ENCODE measurements at regions not wholly inside any gene's neighbourhood (a gene's known extent, or its start where the extent isn't known, plus 50 kb on each side); places are given as distances from the start of the nearest gene placed in this dataset.

DNA sequence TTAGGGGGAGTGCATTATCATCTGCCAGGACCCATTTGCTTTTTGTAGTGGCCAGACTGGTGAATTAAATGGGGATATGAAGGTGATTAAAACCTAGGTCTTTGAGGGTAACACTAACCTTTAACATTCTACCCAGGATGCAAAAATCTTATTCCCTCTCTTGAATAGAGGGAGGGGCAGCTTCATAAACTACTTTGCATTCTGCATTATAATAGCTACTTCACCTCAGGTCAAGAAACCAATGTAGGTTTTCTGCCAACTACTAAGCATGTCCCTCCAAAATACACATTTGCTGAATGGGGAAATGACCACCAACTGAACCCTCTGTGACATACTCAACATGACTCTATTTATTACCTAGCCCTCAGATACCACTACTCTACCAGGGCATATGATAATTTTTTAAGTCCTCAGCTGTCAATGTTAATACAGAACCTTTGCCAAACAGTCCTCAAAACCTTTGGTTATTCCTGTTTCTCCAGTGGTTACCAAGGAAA lies 477.6 kb upstream of the CD180 start:
- H3K27me3 ChIP-seq, result no peaks in the 10 kb centered on the region
- no peak overlapping the region for H3K4me3 ChIP-seq
- DNase-seq, result no peak
- no peaks in the 10 kb centered on the region for H3K9me3 ChIP-seq
- no peaks in the 10 kb centered on the region for H3K36me3 ChIP-seq

DNA sequence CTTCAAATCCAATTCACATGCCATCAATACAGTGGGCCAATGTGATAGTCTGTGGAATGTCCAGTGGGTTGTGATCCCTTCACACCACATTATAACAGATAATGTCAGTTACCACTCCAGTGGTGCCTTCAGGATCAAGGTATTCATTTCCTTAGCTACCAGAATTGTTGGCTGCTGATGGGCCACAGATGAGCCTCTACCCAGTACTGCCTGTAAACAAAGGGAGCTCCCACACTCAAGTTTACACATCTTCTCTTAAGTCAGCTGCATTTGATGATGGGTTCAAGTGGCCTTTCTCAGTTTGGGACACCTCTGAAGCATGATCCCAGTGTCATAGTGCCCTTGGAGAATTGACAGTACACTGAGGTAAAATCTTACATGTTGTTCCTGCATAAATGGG lies 477.0 kb upstream of the CD180 start:
- DNase-seq, result no peak
- Histone ChIP-seq H3K27me3 (no peaks in the 10 kb centered on the region), H3K36me3 (no peaks in the 10 kb centered on the region), H3K4me3 (no peak overlapping the region), H3K9me3 (no peaks in the 10 kb centered on the region)

DNA sequence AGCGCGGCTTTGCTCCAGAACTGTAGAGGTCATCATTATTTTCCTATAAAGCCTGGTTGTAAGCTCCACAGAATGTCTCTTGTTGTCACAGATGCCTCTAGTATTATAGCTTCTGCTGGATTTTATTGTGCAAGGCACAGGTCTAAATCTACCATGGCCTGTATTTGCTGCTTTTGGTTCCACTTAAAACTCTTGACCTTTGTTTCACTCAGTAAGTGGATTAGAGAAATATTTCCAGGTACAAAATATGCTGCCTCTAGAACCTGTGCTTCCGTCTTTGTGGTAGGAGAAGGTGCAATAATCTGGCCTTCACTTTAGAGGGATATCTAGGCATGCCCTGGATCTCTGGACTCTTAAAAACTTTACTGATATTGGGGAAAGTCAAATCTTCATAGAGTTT lies 476.6 kb upstream of the CD180 start:
- DNase-seq, result no peak
- Histone ChIP-seq H3K36me3 (no peaks in the 10 kb centered on the region), H3K4me3 (no peak overlapping the region), H3K9me3 (no peaks in the 10 kb centered on the region), H3K27me3 (no peaks in the 10 kb centered on the region)

DNA sequence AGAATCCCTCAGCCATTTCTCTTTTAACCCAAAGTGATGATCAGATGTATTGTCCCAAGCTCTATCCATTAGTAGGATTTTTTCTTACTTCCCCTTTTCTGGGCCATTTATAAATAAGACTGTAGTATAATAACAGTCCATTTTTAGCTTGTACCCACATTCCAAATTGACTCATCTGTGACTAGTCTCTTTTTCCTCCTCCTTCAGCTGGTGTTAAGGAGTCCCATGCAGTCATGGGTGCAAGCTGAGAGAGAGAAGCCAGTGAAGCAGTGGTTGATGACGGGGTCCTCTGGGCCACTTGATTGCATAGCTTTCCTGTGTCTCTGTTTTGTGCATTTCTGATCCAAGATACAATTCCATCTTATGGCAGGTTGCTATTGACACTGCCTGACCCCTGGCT lies 476.0 kb upstream of the CD180 start:
- no peaks in the 10 kb centered on the region for H3K27me3 ChIP-seq
- DNase-seq, result no peak
- no peaks in the 10 kb centered on the region for H3K36me3 ChIP-seq
- H3K9me3 ChIP-seq, result no peaks in the 10 kb centered on the region
- H3K4me3 ChIP-seq, result no peak overlapping the region

DNA sequence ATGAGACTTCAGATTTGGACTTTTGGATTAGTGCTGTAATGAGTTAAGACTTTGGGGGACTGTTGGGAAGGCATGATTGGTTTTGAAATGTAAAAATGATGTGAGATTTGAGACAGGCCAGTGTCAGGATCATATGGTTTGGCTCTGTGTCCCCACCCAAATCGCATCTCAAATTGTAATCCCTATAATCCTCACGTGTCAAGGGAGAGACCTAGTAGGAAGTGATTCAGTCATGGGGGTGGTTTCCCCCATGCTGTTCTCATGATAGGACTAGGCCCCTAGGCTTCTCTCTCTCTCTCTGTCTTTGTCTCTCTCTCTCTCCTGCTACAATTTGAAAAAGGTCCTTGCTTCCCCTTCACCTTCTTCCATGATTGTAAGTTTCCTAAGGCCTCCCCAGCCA lies 473.3 kb upstream of the CD180 start:
- H3K27me3 ChIP-seq, result no peaks in the 10 kb centered on the region
- DNase-seq, result no peak
- no peak overlapping the region for H3K4me3 ChIP-seq
- H3K36me3 ChIP-seq, result no peaks in the 10 kb centered on the region
- peaks cover 2% of the 10 kb centered on the region; the same call in 1 of the 2 replicates for H3K9me3 ChIP-seq

DNA sequence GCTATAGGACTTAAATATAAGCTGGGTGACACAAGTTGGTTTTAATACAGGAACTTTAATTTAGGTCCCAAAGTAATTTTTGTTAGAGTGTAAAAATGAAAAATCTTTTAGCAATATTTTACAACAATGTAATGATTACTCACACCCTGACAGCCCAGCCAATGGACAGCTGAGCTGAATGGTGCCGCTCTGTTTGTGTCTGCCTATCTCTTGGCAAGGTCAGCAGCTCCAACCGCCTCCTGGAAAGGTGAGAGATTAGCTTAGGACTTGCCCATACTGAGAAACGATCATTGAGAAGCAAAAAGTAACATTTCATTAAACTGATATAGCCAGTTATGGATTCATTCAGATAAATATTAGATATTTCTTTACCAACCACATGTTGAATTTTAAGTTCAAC lies 463.6 kb upstream of the CD180 start:
- H3K9me3 ChIP-seq, result no peaks in the 10 kb centered on the region
- no peaks in the 10 kb centered on the region for H3K27me3 ChIP-seq
- DNase-seq, result no peak
- no peaks in the 10 kb centered on the region for H3K36me3 ChIP-seq
- H3K4me3 ChIP-seq, result no peak overlapping the region

DNA sequence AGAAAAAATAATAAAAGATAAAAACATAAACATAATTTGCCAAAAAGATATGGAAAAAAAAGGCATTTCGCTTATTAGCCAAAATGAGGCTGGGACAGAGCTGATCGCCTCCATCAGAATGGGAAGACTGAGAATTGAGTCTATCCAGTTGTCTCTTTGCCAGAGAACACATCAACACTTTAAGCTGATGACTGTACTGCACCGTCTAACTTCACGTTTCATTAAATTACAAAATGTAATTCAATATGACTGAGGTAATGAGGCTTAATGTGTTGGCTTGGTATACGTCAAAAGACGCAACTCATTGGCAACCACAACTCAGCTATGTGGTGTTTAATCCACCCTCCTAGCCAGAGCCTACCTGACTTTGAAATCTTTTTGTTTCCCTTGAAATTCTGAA lies 462.7 kb upstream of the CD180 start:
- DNase-seq, result no peak
- Histone ChIP-seq H3K36me3 (no peaks in the 10 kb centered on the region), H3K27me3 (no peaks in the 10 kb centered on the region), H3K9me3 (no peaks in the 10 kb centered on the region), H3K4me3 (no peak overlapping the region)

DNA sequence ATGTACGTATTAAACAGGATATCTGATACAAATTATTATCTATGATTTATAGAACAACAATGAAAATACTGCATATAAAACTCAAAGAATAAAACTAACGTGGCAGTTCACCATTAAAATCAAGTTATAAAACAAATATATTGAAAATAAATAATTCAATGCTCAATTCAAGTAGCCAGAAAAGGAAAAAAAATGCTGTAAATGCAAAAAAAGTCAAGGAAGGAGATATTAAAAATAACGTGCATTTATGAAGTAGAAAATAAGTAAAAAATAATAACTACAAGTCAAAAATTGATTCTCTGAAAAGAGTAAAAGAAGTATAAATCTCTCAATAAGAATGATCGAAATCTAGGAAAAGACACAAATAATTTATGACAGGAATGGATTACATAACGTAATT lies 460.5 kb upstream of the CD180 start:
- H3K36me3 ChIP-seq, result no peaks in the 10 kb centered on the region
- H3K27me3 ChIP-seq, result no peaks in the 10 kb centered on the region
- no peak for DNase-seq
- no peak overlapping the region for H3K4me3 ChIP-seq
- no peaks in the 10 kb centered on the region for H3K9me3 ChIP-seq

DNA sequence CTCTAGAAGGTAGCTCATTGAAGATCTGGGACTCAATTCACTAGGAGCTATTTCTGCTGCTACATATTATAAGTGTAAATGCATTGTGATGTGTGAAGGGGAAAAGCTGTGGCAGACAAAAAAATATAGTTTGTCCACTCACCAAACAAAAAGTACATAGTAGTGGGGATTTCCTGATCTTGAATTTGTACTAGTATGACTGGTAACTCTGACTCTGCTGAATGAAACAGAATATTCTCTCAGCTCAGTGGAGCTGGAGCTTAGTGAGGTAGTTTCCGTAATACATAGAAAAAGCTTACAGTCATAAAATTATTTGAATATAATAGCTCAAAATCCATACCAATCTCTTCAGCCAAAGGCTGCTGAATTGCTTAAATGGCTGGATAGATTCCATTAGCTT lies 455.6 kb upstream of the CD180 start:
- Histone ChIP-seq H3K27me3 (no peaks in the 10 kb centered on the region), H3K4me3 (no peak overlapping the region), H3K36me3 (no peaks in the 10 kb centered on the region), H3K9me3 (no peaks in the 10 kb centered on the region)
- DNase-seq, result no peak

DNA sequence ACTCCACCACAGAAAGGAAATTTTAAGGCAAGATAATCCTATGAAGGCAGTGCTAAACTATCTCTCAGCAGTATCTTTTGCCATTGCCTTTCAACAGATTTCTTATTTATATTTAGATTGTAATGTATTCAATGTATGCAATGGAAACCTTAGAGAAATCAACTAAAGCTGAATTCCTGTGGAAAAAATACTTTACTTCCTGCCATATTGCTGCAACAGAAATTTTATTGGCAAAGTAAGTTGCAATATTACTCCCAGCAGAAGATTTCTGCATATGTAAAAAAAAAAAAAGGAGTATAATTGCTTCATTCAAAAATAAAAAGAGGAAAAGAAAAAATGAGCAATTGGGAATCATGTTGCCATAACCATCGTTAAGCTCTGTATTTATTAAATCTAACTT lies 454.6 kb upstream of the CD180 start:
- H3K27me3 ChIP-seq, result no peaks in the 10 kb centered on the region
- H3K9me3 ChIP-seq, result no peaks in the 10 kb centered on the region
- no peaks in the 10 kb centered on the region for H3K36me3 ChIP-seq
- no peak for DNase-seq
- H3K4me3 ChIP-seq, result no peak overlapping the region

DNA sequence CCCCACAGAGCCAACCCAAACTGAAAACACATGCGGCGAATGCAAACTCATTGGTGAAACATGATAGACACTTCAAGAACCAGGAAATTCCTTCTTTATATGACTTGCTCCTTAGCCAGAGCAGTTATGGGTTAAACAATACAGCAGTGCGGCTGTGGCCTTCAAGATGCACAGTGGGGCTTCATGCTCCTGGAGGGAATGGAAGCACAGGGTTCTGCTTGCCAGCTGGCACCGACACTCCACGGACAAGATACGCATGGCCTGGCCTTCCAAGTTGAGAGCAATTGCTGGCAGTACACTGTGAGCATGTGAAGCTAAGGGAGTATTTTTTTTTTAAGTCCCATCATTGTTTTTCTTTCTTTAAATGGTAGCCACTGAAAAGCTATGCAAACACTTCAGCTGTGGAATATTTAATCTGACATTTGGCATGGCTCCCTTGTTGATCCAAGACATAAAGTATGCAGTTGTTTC lies 451.6 kb upstream of the CD180 start:
- Histone ChIP-seq H3K36me3 (no peaks in the 10 kb centered on the region), H3K4me3 (no peak overlapping the region), H3K9me3 (no peaks in the 10 kb centered on the region; the same call in 1 of the 2 replicates), H3K27me3 (no peaks in the 10 kb centered on the region)
- peak; percentile 96 for DNase-seq

DNA sequence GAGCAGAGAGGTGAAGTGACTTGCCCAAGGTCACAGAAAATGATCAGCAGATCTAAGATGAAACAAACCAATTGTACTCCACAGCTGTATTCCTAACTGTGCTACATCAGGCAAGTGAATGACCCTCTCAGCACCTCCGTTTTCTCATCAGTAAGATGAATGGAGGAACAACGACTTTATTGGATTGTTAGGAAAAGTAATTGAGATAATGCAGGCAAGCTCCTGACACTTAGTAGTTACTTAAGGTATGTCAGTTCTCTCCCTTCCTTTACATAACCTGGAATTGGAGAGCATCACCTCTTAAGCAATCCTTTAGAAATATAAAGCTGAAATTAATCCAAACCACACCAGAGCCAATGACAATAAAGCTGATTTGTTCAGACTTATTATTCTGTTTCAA lies 451.2 kb upstream of the CD180 start:
- Histone ChIP-seq H3K4me3 (no peak overlapping the region), H3K27me3 (no peaks in the 10 kb centered on the region), H3K9me3 (no peaks in the 10 kb centered on the region; the same call in 1 of the 2 replicates), H3K36me3 (no peaks in the 10 kb centered on the region)
- DNase-seq, result no peak

DNA sequence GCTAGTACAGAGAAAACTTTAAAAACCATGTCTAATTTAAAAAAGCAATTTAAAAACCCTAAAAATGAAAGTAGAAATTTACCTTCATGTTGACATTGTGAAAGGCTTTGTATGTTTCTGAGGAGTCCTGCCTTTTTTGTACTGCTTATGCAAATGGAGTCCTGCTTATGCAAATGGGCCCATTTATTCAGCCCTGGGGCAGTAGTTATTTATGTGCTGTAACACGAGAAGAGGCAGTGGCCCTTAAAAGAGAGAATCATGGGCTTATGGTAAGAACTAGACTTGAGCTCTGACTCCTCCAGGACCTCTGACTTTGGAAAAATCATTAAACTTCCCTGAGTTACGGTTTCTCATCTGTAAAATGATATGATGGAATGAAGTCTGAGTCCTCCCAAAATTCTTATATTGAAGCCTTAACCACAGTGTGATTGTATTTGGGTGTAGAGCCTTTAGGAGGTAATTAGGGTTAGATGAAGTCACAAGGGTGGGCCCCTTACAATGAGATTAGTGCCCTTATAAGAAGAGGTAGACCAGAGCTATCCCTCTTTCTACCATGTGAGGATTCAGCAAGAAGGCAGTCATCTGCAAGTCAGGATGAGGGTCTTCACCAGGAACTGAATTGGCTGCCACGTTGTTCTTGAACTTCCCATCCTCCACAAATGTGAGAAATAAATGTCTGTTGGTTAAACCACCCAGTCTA lies 447.8 kb upstream of the CD180 start:
- Histone ChIP-seq H3K4me3 (no peak overlapping the region), H3K36me3 (no peaks in the 10 kb centered on the region), H3K9me3 (no peaks in the 10 kb centered on the region; the same call in 1 of the 2 replicates), H3K27me3 (no peaks in the 10 kb centered on the region)
- no peak for DNase-seq

DNA sequence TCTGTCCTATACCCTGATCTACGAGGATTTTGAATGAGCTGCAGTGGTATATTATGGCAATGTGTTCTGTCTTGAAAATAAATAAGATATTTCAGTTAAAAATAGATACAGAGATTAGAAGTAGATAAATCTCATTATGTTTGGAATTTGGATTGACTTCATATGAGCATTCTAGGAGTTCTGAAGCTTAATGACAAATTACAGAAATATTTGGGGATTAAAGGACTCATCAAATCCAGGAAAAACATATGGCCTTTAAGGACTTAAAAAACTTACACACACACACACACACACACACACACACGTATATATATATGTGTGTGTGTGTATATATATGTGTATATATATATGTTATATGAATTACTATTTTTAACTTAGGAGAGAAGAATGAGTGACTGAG lies 446.9 kb upstream of the CD180 start:
- Histone ChIP-seq H3K27me3 (no peaks in the 10 kb centered on the region), H3K36me3 (no peaks in the 10 kb centered on the region), H3K9me3 (no peaks in the 10 kb centered on the region; the same call in 1 of the 2 replicates), H3K4me3 (no peak overlapping the region)
- no peak for DNase-seq

DNA sequence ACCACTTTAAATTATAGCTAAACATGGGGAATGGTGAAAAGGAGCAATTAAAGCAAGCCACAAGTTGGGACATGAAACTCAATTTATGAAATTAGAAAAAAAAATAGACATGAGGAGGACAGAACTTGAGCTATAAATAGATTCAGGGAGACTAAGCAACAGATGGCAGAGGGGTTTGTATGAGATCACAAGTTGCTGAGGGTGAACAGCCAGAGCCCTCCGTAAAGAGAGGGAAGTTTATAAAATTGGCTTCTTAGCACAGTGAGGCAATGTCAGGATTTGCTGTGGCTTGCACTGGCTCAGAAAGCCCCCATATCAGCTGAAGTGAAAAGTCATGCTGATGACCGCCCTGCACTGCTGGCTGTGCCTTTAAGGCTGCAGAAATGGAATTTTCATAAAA lies 443.4 kb upstream of the CD180 start:
- DNase-seq, result no peak
- no peak overlapping the region for H3K4me3 ChIP-seq

DNA sequence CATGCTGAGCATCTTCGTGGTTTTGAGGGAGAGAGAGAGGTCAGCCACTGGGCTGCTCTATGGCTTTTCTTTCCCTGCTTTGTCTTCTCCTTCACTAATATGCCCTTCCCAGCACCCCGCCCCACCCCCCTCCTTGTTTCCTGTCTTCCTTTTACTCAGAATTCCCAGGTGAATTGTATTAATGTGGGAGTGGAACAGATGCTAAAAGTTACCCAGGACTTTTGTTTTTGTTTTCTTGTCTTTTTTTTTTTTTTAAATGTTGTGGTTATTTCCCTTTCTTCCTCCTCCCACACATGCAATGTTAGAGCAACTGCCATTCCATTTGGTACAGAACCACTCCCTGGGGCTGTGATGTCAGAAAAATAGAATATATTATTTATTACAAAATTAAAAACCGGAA lies 442.7 kb upstream of the CD180 start:
- DNase-seq, result no peak
- Histone ChIP-seq H3K27me3 (no peaks in the 10 kb centered on the region), H3K9me3 (no peaks in the 10 kb centered on the region; the same call in 1 of the 2 replicates), H3K36me3 (no peaks in the 10 kb centered on the region), H3K4me3 (no peak overlapping the region)

More for the DNA sequence above, 443.4 kb upstream of the CD180 start:
- no peaks in the 10 kb centered on the region for H3K36me3 ChIP-seq
- H3K27me3 ChIP-seq, result no peaks in the 10 kb centered on the region
- no peaks in the 10 kb centered on the region; the same call in 1 of the 2 replicates for H3K9me3 ChIP-seq

DNA sequence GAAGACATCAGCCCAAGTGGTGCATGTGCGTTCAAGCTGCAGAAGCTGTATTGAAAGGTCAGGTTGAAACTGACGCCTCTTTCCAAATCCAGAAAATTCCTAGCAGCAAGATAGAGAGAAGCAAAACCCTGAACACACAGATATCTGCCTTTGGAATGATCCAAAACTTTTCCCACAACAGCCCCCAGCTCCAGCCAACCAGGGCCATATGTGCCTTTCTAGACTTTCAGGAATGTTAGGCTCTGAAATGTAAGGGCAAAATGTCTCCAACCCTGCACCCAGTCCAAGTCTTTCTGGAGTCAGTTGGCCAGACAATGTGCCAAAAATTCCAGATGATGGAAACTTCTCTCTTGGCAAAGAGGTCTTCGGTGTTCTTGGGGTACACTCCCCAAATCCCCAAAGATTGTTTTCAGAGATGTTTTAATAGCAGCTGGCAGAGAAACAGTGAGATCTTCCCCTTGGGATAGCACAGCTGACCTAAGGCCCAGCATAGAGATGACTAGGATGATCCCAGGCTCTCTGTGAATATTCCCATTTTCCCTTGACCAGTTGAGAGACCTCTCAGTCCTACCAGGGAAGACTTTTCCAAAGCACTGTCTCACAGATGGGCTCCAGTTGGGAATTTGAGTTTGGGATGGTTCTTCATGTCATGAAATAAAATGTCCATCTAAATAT lies 440.4 kb upstream of the CD180 start:
- Histone ChIP-seq H3K9me3 (no peaks in the 10 kb centered on the region), H3K36me3 (no peaks in the 10 kb centered on the region), H3K4me3 (no peak overlapping the region), H3K27me3 (no peaks in the 10 kb centered on the region)
- DNase-seq, result no peak

DNA sequence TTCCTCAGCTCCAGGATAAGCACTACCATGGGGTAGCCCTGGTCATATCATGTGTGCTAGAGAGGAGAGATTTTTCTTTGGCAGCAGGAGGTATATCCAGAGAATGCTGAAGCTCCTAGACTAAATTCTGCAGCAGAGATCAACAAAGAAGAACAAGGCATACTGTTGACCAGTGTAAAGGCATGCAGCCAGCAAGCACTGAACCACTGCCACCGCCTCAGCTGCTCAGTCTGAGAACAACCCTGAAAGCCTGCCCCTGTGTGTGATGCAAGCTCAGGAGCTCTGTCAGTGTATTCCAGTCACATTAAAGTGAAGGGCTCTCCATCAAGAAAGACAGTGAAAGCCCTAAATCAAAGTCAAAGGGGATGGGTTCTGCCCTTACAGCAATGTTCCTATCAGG lies 439.5 kb upstream of the CD180 start:
- Histone ChIP-seq H3K9me3 (no peaks in the 10 kb centered on the region), H3K27me3 (no peaks in the 10 kb centered on the region), H3K36me3 (no peaks in the 10 kb centered on the region), H3K4me3 (no peak overlapping the region)
- no peak for DNase-seq
